SK-N-SH (cell line): ENCODE measurements at regions not wholly inside any gene's neighbourhood (a gene's known extent, or its start where the extent isn't known, plus 50 kb on each side); places are given as distances from the start of the nearest gene placed in this dataset.

Experiments used
- CTCF ChIA-PET: fragments of 300-600, 350-600 bp; formaldehyde crosslinking; extraction: SDS; loops from one replicate; lab custom pipeline; 2021; lab: Yijun Ruan, JAX
- POLR2A ChIA-PET: fragments of 350-600 bp; sonication (Branson Sonifier 250); formaldehyde crosslinking; extraction: SDS; loops from one replicate; lab custom pipeline; 2020; ENCODE audit warnings: antibody characterized with exemption, inconsistent platforms; lab: Yijun Ruan, JAX
- DNase-seq: peaks from one replicate; pipeline ENCODE4 v3.0.0; 2012
- H2AFZ ChIP-seq: fragments of 200-600 bp; sonication (generic); 2 replicates; pipeline ENCODE4 v1.8.1; 2016; ENCODE audit warnings: antibody characterized with exemption, mild to moderate bottlenecking, low read depth
- H3F3A ChIP-seq: fragments of 200-600 bp; sonication (generic); replicated peaks from 2 replicates; pipeline ENCODE3; 2016; ENCODE audit warnings: antibody characterized with exemption, mild to moderate bottlenecking; ENCODE audit not compliant: insufficient read depth
- H3K27ac ChIP-seq, 2 experiments: fragments of 200-500 bp in 1 of 2; fragments of 200-600 bp in 1 of 2; sonication (Bioruptor generic) in 1 of 2; sonication (generic), shearing (Covaris generic) in 1 of 2; 2 replicates each; pipeline versions ENCODE4 v1.5.1 to v1.6.1; 2014 to 2016; ENCODE audit warnings: low read depth in 2 of 2, inconsistent platforms in 1 of 2, low read length in 1 of 2, mild to moderate bottlenecking in 1 of 2, mixed read lengths in 1 of 2
- H3K27me3 ChIP-seq: fragments of 200-600 bp; sonication (generic), shearing (Covaris generic); 2 replicates; pipeline ENCODE4 v1.6.1; 2016; ENCODE audit warnings: mixed run types; ENCODE audit not compliant: insufficient read depth
- H3K36me3 ChIP-seq, 2 experiments: fragments of 200-500 bp in 1 of 2; fragments of 200-600 bp in 1 of 2; sonication (Bioruptor generic) in 1 of 2; sonication (generic) in 1 of 2; replicated peaks in 1 of 2; 2 replicates each; pipeline versions ENCODE3 to v1.5.1; 2014 to 2016; ENCODE audit warnings: low read length in 1 of 2, mild to moderate bottlenecking in 1 of 2; ENCODE audit not compliant: insufficient read depth in 2 of 2, control insufficient read depth in 1 of 2
- H3K4me1 ChIP-seq, 2 experiments: fragments of 200-500 bp in 1 of 2; fragments of 200-600 bp in 1 of 2; sonication (Bioruptor generic) in 1 of 2; sonication (generic), shearing (Covaris generic) in 1 of 2; 2 replicates each; pipeline versions ENCODE4 v1.5.1 to v1.6.1; 2014 to 2016; ENCODE audit warnings: low read depth in 1 of 2, low read length in 1 of 2, mixed run types in 1 of 2; ENCODE audit not compliant: insufficient read depth in 2 of 2, control insufficient read depth in 1 of 2
- H3K4me2 ChIP-seq: fragments of 200-600 bp; sonication (generic), shearing (Covaris generic); 2 replicates; pipeline ENCODE4 v1.6.1; 2017; ENCODE audit warnings: mixed run types
- H3K4me3 ChIP-seq, 2 experiments: fragments of 200-500 bp in 1 of 2; fragments of 200-600 bp in 1 of 2; sonication (Bioruptor generic) in 1 of 2; sonication (generic), shearing (Covaris generic) in 1 of 2; 2 replicates each; pipeline versions ENCODE4 v1.5.1 to v1.8.1; 2014 to 2016; ENCODE audit warnings: low read depth in 2 of 2, inconsistent platforms in 1 of 2, low read length in 1 of 2, mild to moderate bottlenecking in 1 of 2, mixed read lengths in 1 of 2, moderate library complexity in 1 of 2
- H3K79me2 ChIP-seq: fragments of 200-600 bp; sonication (generic); 2 replicates; pipeline ENCODE4 v1.8.1; 2017; ENCODE audit warnings: mild to moderate bottlenecking; ENCODE audit not compliant: insufficient read depth
- H3K9ac ChIP-seq: fragments of 200-600 bp; sonication (generic); 2 replicates; pipeline ENCODE4 v1.6.1; 2017; ENCODE audit warnings: mixed run types
- H3K9me2 ChIP-seq: fragments of 200-600 bp; sonication (generic); 2 replicates; pipeline ENCODE4 v1.6.1; 2017; ENCODE audit warnings: mixed run types
- H3K9me3 ChIP-seq: fragments of 200-600 bp; sonication (generic); 2 replicates; pipeline ENCODE4 v1.6.1; 2017; ENCODE audit warnings: mixed run types, mild to moderate bottlenecking, moderate library complexity
- H4K20me1 ChIP-seq: fragments of 200-600 bp; sonication (generic); 2 replicates; pipeline ENCODE4 v1.6.1; 2017; ENCODE audit warnings: mild to moderate bottlenecking, mixed run types; ENCODE audit not compliant: insufficient read depth
- CHD2 ChIP-seq: fragments of 150-350 bp; IDR thresholded peaks from 2 replicates; pipeline ENCODE4 v1.6.1; 2018; ENCODE audit warnings: low read length; ENCODE audit not compliant: partially characterized antibody
- CTCF ChIP-seq: fragments of 200-600 bp; sonication (generic); IDR thresholded peaks from 2 replicates; pipeline ENCODE4 v1.6.1; 2017; ENCODE audit warnings: antibody characterized with exemption, mild to moderate bottlenecking, moderate library complexity
- EP300 ChIP-seq, 2 experiments: IDR thresholded peaks; 2 replicates each; pipeline versions ENCODE4 v1.4.0 to v1.6.1; 2012; ENCODE audit warnings: borderline replicate concordance in 1 of 2, low read depth in 1 of 2, low read length in 1 of 2
- EZH2phosphoT487 ChIP-seq: fragments of 200-600 bp; sonication (generic); IDR thresholded peaks from 2 replicates; pipeline ENCODE4 v1.6.1; 2017; ENCODE audit warnings: low read depth, mixed run types, mild to moderate bottlenecking, antibody characterized with exemption, moderate library complexity, borderline replicate concordance
- FOSL2 ChIP-seq: IDR thresholded peaks from 2 replicates; pipeline ENCODE4 v1.4.0; 2012; ENCODE audit warnings: low read depth, mild to moderate bottlenecking, moderate library complexity, borderline replicate concordance
- FOXJ3 ChIP-seq: sonication (generic); formaldehyde crosslinking; IDR thresholded peaks from 2 replicates; pipeline ENCODE4 v1.5.1; 2020; ENCODE audit warnings: mild to moderate bottlenecking, missing genetic modification reagents
- FOXM1 ChIP-seq: IDR thresholded peaks from 2 replicates; pipeline ENCODE4 v1.4.0; 2012; ENCODE audit warnings: low read depth, mild to moderate bottlenecking
- IRF3 ChIP-seq: fragments of 150-350 bp; IDR thresholded peaks from 2 replicates; pipeline ENCODE4 v1.6.1; 2016; ENCODE audit warnings: mild to moderate bottlenecking, low read depth, low read length
- JUND ChIP-seq: IDR thresholded peaks from 2 replicates; pipeline ENCODE4 v1.4.0; 2012
- MEF2A ChIP-seq: IDR thresholded peaks from 2 replicates; pipeline ENCODE4 v1.4.0; 2012; ENCODE audit warnings: low read depth, borderline replicate concordance
- MXI1 ChIP-seq: IDR thresholded peaks from 2 replicates; pipeline ENCODE4 v1.6.1; 2012; ENCODE audit warnings: mild to moderate bottlenecking, low read depth, low read length, improper control_type of control experiment
- NFIC ChIP-seq: IDR thresholded peaks from 2 replicates; pipeline ENCODE4 v1.4.0; 2012; ENCODE audit warnings: borderline replicate concordance
- PBX3 ChIP-seq: IDR thresholded peaks from 2 replicates; pipeline ENCODE4; 2012
- POLR2AphosphoS5 ChIP-seq: IDR thresholded peaks from 2 replicates; pipeline ENCODE4 v1.6.1; 2012; ENCODE audit warnings: low read depth, low read length
- RAD21 ChIP-seq: IDR thresholded peaks from 2 replicates; pipeline ENCODE4 v1.6.1; 2012; ENCODE audit warnings: mild to moderate bottlenecking, low read length
- RXRA ChIP-seq: IDR thresholded peaks from 2 replicates; pipeline ENCODE4 v1.4.0; 2012; ENCODE audit warnings: low read depth, mild to moderate bottlenecking, borderline replicate concordance
- SIN3A ChIP-seq: IDR thresholded peaks from 2 replicates; pipeline ENCODE4 v1.6.1; 2012; ENCODE audit warnings: low read depth, mild to moderate bottlenecking, low read length, moderate library complexity, borderline replicate concordance
- TAF1 ChIP-seq: IDR thresholded peaks from 2 replicates; pipeline ENCODE4 v1.6.1; 2012; ENCODE audit warnings: low read depth, mild to moderate bottlenecking, low read length, moderate library complexity, borderline replicate concordance
- TCF12 ChIP-seq: IDR thresholded peaks from 2 replicates; pipeline ENCODE4 v1.4.0; 2012
- USF1 ChIP-seq: IDR thresholded peaks from 2 replicates; pipeline ENCODE4 v1.4.0; 2012; ENCODE audit warnings: low read depth, borderline replicate concordance
- YY1 ChIP-seq: IDR thresholded peaks from 2 replicates; pipeline ENCODE4 v1.4.0; 2012; ENCODE audit warnings: low read depth, mild to moderate bottlenecking
- WGBS: methylation state at CpG from one replicate; pipeline ENCODE4 v1.1.6; 2017; ENCODE audit warnings: low lambda C conversion rate; 5-methylcytosine and 5-hydroxymethylcytosine counted together
- TF ChIP-seq, protein P1 (sequence below): IDR thresholded peaks from 2 replicates; pipeline ENCODE4 v1.4.0; 2012; ENCODE audit warnings: low read depth, borderline replicate concordance

GRCh38 chr5:74421377-74421776 lies 219.2 kb downstream of the ENC1 start (continued):
- TF ChIP-seq IRF3 = no peak
- no peak for TF ChIP-seq TCF12
- no peak for TF ChIP-seq CHD2
- no peak for TF ChIP-seq FOXJ3 (CRISPR knock-in tag)
- no peak for TF ChIP-seq EP300 (IDR thresholded peaks at IDR 0.05; ENCODE audit: borderline replicate concordance in 1 of 2, low read depth in 1 of 2, low read length in 1 of 2)
- TF ChIP-seq RAD21 = no peak
- TF ChIP-seq MXI1 = no peak

DNA sequence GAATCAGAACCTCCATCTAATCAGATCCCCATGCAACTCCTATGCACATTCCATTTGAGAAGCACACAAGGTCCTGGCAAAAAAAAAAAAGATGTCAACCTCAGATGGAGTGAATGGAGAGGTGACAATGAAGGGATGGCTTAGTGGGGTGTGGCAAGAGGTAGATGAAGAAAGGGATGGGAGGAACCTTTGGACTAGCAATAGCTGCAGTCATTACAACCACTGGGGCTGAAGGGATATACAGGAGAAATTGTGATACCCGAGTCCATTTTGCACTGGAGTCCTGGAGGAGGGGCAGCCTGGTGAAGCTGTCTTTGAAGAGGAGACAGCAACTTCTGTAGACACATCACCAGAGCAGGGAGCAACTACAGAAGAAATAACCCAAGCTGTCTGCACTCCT lies 219.6 kb downstream of the ENC1 start:
- no peaks in the 10 kb centered on the region for H3F3A ChIP-seq
- no peak overlapping the region for H3K9ac ChIP-seq
- H3K4me3 ChIP-seq = no peak overlapping the region
- no peak overlapping the region for H3K27ac ChIP-seq
- H3K4me2 ChIP-seq = no peak overlapping the region
- no peaks in the 10 kb centered on the region for H3K27me3 ChIP-seq
- no peaks in the 10 kb centered on the region for H4K20me1 ChIP-seq
- no peaks in the 10 kb centered on the region for H3K9me3 ChIP-seq
- POLR2A ChIA-PET = no interaction called here
- H3K9me2 ChIP-seq = no peaks in the 10 kb centered on the region
- no peaks in the 10 kb centered on the region for H3K36me3 ChIP-seq
- no peak overlapping the region for H2AFZ ChIP-seq
- H3K79me2 ChIP-seq = no peaks in the 10 kb centered on the region
- DNase-seq = no peak
- H3K4me1 ChIP-seq = peaks cover 0 to under 1% of the 10 kb centered on the region in 2 experiments; a peak in 1 of 4 replicates
- CTCF ChIA-PET = no interaction called here
- TF ChIP-seq RXRA = no peak
- no peak for TF ChIP-seq EP300 (IDR thresholded peaks at IDR 0.05; ENCODE audit: borderline replicate concordance in 1 of 2, low read depth in 1 of 2, low read length in 1 of 2)
- TF ChIP-seq, protein P1, sequence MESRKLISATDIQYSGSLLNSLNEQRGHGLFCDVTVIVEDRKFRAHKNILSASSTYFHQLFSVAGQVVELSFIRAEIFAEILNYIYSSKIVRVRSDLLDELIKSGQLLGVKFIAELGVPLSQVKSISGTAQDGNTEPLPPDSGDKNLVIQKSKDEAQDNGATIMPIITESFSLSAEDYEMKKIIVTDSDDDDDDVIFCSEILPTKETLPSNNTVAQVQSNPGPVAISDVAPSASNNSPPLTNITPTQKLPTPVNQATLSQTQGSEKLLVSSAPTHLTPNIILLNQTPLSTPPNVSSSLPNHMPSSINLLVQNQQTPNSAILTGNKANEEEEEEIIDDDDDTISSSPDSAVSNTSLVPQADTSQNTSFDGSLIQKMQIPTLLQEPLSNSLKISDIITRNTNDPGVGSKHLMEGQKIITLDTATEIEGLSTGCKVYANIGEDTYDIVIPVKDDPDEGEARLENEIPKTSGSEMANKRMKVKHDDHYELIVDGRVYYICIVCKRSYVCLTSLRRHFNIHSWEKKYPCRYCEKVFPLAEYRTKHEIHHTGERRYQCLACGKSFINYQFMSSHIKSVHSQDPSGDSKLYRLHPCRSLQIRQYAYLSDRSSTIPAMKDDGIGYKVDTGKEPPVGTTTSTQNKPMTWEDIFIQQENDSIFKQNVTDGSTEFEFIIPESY = no peak
- no peak for TF ChIP-seq USF1
- no peak for TF ChIP-seq RAD21
- no peak for TF ChIP-seq EZH2phosphoT487
- no peak for TF ChIP-seq TAF1
- no peak for TF ChIP-seq POLR2AphosphoS5
- no peak for TF ChIP-seq SIN3A
- no peak for TF ChIP-seq YY1
- no peak for TF ChIP-seq CTCF
- no peak for TF ChIP-seq FOXJ3 (CRISPR knock-in tag)
- TF ChIP-seq CHD2 = no peak
- TF ChIP-seq PBX3 = no peak
- no peak for TF ChIP-seq FOSL2
- TF ChIP-seq MXI1 = no peak
- no peak for TF ChIP-seq FOXM1
- no peak for TF ChIP-seq NFIC
- no peak for TF ChIP-seq JUND
- no peak for TF ChIP-seq MEF2A
- WGBS = 38% methylated on average over 1 of the region's 1 CpG
